ENCODE measurements at regions not wholly inside any gene's neighbourhood (a gene's known extent, or its start where the extent isn't known, plus 50 kb on each side); places are given as distances from the start of the nearest gene placed in this dataset.

DNA sequence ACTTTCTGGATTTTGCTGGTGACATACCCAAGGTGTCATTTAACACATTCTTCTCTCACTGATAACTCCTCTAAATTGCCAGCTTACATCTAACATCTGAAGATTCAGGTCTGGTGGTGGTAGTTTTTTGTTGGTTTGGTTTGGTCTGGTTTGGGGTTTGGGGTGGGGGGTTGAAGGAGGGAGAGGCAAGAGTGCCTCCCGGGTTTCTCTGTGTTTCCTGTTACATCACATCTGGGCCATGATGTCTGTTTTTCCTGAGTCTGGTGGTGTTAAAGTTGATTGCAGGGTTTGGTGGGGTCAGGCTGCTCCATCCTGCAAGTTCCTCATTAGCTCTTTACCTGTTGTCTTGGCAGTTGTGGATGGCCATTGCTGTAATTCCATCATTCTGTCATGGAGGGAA is 155.8 kb upstream of the UBL3 start:
- no peaks in the 10 kb centered on the region for H3K36me3 Mint-ChIP-seq (ENCODE audit: low read depth)
- Histone ChIP-seq H3K9me3 (ENCODE audit: control insufficient read depth in 1 of 2, insufficient read depth in 1 of 2, low read length in 2 of 2) (no peaks in the 10 kb centered on the region), H3K4me3 (ENCODE audit: low read length) (no peak overlapping the region), H3K4me1 (ENCODE audit: insufficient read depth, low read length) (peaks cover 4% of the 10 kb centered on the region), H3K27me3 (ENCODE audit: control insufficient read depth in 1 of 2, insufficient read depth in 2 of 2, low read length in 2 of 2) (no peaks in the 10 kb centered on the region), H3K27ac (ENCODE audit: low read depth in 1 of 2, low read length in 2 of 2) (no peak overlapping the region), H3K36me3 (ENCODE audit: insufficient read depth, low read length) (no peaks in the 10 kb centered on the region)
- H3K27me3 Mint-ChIP-seq: no peaks in the 10 kb centered on the region
- H3K9me3 Mint-ChIP-seq: no peaks in the 10 kb centered on the region
- H3K4me1 Mint-ChIP-seq (ENCODE audit: low read depth): peaks cover 20% of the 10 kb centered on the region
- no peak overlapping the region for H3K4me3 Mint-ChIP-seq
- ATAC-seq (ENCODE audit: poor library complexity): no peak
- CTCF ChIA-PET: no interaction called here
- intact Hi-C loops (cut with DNase I, micrococcal nuclease): no loop called here
- TF ChIP-seq, protein P1, sequence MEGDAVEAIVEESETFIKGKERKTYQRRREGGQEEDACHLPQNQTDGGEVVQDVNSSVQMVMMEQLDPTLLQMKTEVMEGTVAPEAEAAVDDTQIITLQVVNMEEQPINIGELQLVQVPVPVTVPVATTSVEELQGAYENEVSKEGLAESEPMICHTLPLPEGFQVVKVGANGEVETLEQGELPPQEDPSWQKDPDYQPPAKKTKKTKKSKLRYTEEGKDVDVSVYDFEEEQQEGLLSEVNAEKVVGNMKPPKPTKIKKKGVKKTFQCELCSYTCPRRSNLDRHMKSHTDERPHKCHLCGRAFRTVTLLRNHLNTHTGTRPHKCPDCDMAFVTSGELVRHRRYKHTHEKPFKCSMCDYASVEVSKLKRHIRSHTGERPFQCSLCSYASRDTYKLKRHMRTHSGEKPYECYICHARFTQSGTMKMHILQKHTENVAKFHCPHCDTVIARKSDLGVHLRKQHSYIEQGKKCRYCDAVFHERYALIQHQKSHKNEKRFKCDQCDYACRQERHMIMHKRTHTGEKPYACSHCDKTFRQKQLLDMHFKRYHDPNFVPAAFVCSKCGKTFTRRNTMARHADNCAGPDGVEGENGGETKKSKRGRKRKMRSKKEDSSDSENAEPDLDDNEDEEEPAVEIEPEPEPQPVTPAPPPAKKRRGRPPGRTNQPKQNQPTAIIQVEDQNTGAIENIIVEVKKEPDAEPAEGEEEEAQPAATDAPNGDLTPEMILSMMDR (IDR thresholded peaks at IDR 0.05): no peak
- H3K27ac Mint-ChIP-seq: no peak overlapping the region
- POLR2A ChIA-PET: interaction anchor here (1.0 kb wide), 1 partner anchor 53 kb away, joined by 4 read pairs; no protein-coding TSS in a partner anchor
- DNase-seq: peak in 1 of 14 experiments; percentile 21

DNA sequence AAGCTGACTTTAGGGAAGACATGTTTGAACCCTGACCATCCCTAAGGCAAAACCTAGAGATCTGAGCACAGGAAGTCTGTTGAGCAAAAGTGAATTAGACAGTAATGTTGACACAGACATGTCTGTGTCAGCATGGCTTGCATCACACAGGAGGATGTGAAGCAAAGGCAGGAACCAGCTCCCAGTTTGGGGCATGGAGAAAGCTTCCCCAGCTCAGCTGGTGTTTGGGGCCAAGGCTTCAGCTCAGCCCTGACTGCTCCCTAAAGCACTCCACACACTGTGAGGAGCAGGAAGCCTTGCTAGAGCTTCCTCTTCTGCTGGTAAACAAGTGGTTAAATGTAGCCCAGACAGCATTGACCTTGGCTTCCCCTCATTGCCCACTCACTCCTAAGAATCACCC is 153.8 kb upstream of the UBL3 start:
- ATAC-seq (ENCODE audit: poor library complexity): no peak
- TF ChIP-seq, protein P1 (IDR thresholded peaks at IDR 0.05): no peak
- Histone ChIP-seq H3K4me3 (ENCODE audit: low read length) (no peak overlapping the region), H3K27ac (ENCODE audit: low read depth in 1 of 2, low read length in 2 of 2) (no peak overlapping the region), H3K4me1 (ENCODE audit: insufficient read depth, low read length) (peaks cover 4% of the 10 kb centered on the region), H3K36me3 (ENCODE audit: insufficient read depth, low read length) (no peaks in the 10 kb centered on the region), H3K9me3 (ENCODE audit: control insufficient read depth in 1 of 2, insufficient read depth in 1 of 2, low read length in 2 of 2) (no peaks in the 10 kb centered on the region), H3K27me3 (ENCODE audit: control insufficient read depth in 1 of 2, insufficient read depth in 2 of 2, low read length in 2 of 2) (no peaks in the 10 kb centered on the region)
- no peaks in the 10 kb centered on the region for H3K9me3 Mint-ChIP-seq
- no peaks in the 10 kb centered on the region for H3K36me3 Mint-ChIP-seq (ENCODE audit: low read depth)
- H3K4me3 Mint-ChIP-seq: no peak overlapping the region
- H3K27me3 Mint-ChIP-seq: no peaks in the 10 kb centered on the region
- ChIA-PET CTCF (no interaction called here), POLR2A (no interaction called here)
- H3K27ac Mint-ChIP-seq: no peak overlapping the region
- no peak for DNase-seq
- peaks cover 20% of the 10 kb centered on the region for H3K4me1 Mint-ChIP-seq (ENCODE audit: low read depth)
- intact Hi-C loops (cut with DNase I, micrococcal nuclease): no loop called here

DNA sequence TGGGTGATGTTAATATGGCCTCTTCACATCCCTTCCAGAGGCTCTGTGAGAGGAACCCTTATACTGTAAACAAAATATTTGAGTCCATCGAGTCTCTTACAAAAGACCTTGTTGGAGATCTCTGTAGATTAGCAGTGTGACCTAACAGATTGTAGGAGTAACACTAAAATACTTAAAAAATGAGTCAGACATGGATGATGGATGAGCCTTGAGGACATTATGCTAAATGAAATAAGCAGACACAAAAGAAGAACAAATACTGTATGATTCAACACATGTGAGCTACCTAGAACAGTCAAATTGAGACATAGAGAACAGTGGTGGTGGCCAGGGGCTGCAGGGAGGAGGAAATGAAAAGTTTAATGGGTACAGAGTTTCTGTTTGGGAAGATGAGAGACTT is 152.2 kb upstream of the UBL3 start:
- Histone ChIP-seq H3K9me3 (ENCODE audit: control insufficient read depth in 1 of 2, insufficient read depth in 1 of 2, low read length in 2 of 2) (no peaks in the 10 kb centered on the region), H3K4me3 (ENCODE audit: low read length) (no peak overlapping the region), H3K27ac (ENCODE audit: low read depth in 1 of 2, low read length in 2 of 2) (no peak overlapping the region), H3K4me1 (ENCODE audit: insufficient read depth, low read length) (peaks cover 4% of the 10 kb centered on the region), H3K27me3 (ENCODE audit: control insufficient read depth in 1 of 2, insufficient read depth in 2 of 2, low read length in 2 of 2) (no peaks in the 10 kb centered on the region), H3K36me3 (ENCODE audit: insufficient read depth, low read length) (no peaks in the 10 kb centered on the region)
- TF ChIP-seq, protein P1 (IDR thresholded peaks at IDR 0.05): no peak
- intact Hi-C loops (cut with DNase I, micrococcal nuclease): no loop called here
- Mint-ChIP-seq H3K4me3 (no peak overlapping the region), H3K36me3 (ENCODE audit: low read depth) (no peaks in the 10 kb centered on the region), H3K9me3 (no peaks in the 10 kb centered on the region), H3K27ac (no peak overlapping the region), H3K27me3 (no peaks in the 10 kb centered on the region), H3K4me1 (ENCODE audit: low read depth) (peaks cover 20% of the 10 kb centered on the region)
- ChIA-PET POLR2A (no interaction called here), CTCF (no interaction called here)
- ATAC-seq (ENCODE audit: poor library complexity) (no peak), DNase-seq (no peak)
